Small intestine (tissue), 7 donors: ENCODE measurements at regions not wholly inside any gene's neighbourhood (a gene's known extent, or its start where the extent isn't known, plus 50 kb on each side); places are given as distances from the start of the nearest gene placed in this dataset.

Source experiments
- DNase-seq, 2 donors: peaks; one replicate each; pipeline versions ENCODE4 v3.0.0 to v3.0.0-alpha.2; 2013
- FAIRE-seq: peaks from 2 replicates; lab custom pipeline; 2012; peaks lifted over from hg19 to GRCh38; lab: Jason Lieb, UNC
- H3K27ac ChIP-seq, 3 donors: one replicate each; pipeline ENCODE4 v1.5.1; 2013; ENCODE audit warnings: low read length in 2 of 3, mild to moderate bottlenecking in 2 of 3, control low read depth in 1 of 3, inconsistent platforms in 1 of 3, low read depth in 1 of 3, moderate library complexity in 1 of 3
- H3K27me3 ChIP-seq, 3 donors: one replicate each; pipeline ENCODE4 v1.6.1; 2013; ENCODE audit warnings: low read length in 3 of 3, inconsistent platforms in 1 of 3; ENCODE audit not compliant: control insufficient read depth in 3 of 3, insufficient read depth in 3 of 3
- H3K36me3 ChIP-seq, 3 donors: one replicate each; pipeline ENCODE4 v1.6.1; 2013; ENCODE audit warnings: low read length in 3 of 3, inconsistent platforms in 1 of 3, low read depth in 1 of 3, mild to moderate bottlenecking in 1 of 3, moderate library complexity in 1 of 3; ENCODE audit not compliant: control insufficient read depth in 3 of 3, insufficient read depth in 2 of 3
- H3K4me1 ChIP-seq, 3 donors: one replicate each; pipeline ENCODE4 v1.6.1; 2013; ENCODE audit warnings: low read length in 2 of 3, inconsistent platforms in 1 of 3, low read depth in 1 of 3, mild to moderate bottlenecking in 1 of 3, moderate library complexity in 1 of 3; ENCODE audit not compliant: control insufficient read depth in 3 of 3, insufficient read depth in 2 of 3
- H3K4me3 ChIP-seq, 3 donors: one replicate each; pipeline ENCODE4 v1.5.1; 2013; ENCODE audit warnings: low read length in 3 of 3, control low read depth in 1 of 3, inconsistent platforms in 1 of 3, low read depth in 1 of 3, mild to moderate bottlenecking in 1 of 3, moderate library complexity in 1 of 3
- H3K9me3 ChIP-seq, 2 donors: one replicate each; pipeline ENCODE4 v1.6.1; 2013; ENCODE audit warnings: low read depth in 1 of 2, low read length in 1 of 2; ENCODE audit not compliant: control insufficient read depth in 2 of 2, insufficient read depth in 1 of 2
- WGBS, 3 donors: extraction: QIAGEN DNeasy Blood & Tissue Kit; methylation state at CpG; one replicate each; pipeline ENCODE4 v1.1.7; 2013; 5-methylcytosine and 5-hydroxymethylcytosine counted together
- donor health status: healthy with polysubstance abuse.
- donor health status: control.
- donor health status: control.
- donor health status: Bipolar disorder and iron deficiency.
- donor health status: healthy.

DNA sequence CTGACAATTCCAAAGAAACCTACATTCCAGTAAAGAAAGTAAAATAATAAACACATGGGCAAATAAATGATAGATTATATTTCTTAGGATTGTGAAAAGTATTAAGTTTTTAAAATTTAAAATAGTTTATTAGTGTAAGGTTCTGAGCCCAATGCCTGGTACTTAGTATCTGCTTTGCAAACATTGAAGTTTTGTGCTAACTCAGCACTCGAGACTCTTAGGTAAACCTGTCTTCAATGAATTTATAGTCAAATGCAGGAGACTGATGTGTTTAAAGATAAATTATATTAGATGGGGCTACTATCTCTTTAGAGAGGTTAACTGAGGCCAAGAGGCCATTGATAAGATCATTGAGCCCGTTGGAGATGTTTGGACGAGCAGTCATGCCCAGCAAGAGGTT, 138.3 kb upstream of the SALL1 start:
- DNase-seq (no peak), FAIRE-seq (no peak)
- 17 to 47% (median 27%) methylated on average over 3 of the region's 3 CpGs for WGBS, 3 donors
- Histone ChIP-seq H3K27me3 (no peaks in the 10 kb centered on the region), H3K36me3 (no peaks in the 10 kb centered on the region), H3K9me3 (peaks cover 0 to 2% of the 10 kb centered on the region in 2 donors), H3K27ac (no peak overlapping the region), H3K4me3 (no peak overlapping the region), H3K4me1 (no peaks in the 10 kb centered on the region)

DNA sequence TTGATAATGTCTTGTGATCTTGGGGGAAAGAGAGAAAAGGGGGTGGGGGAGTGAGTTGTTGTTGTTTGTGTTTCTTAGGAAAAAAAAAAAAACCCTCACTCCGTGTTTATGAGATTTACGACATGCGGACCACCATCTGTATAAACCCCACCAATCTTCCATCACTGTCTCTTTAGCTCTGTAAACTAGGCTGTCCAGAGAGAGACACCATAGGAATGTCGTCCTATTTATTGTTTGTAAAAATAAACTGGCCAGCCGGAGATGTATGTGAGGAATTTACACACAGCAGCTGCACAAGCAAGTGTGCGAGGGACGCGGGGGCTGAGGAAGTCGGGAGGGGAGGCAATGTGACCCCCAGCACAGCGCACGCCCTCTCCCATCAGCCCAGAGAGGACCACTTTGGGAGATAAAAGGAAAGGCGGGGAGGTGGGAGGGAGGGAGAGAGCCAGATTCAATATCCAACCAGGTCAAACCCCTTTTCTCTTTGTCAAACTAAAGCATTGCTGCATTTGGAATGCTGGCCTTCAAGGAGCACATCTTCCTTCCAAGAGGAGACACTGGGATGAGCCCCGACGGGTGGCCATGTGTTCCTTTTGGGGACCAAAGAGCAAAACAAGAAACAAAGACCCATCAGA, 136.2 kb upstream of the SALL1 start:
- Histone ChIP-seq H3K4me1 (no peaks in the 10 kb centered on the region), H3K27ac (no peak overlapping the region), H3K27me3 (no peaks in the 10 kb centered on the region), H3K4me3 (no peak overlapping the region), H3K36me3 (no peaks in the 10 kb centered on the region), H3K9me3 (no peaks in the 10 kb centered on the region)
- 50 to 76% (median 68%) methylated on average over 14 of the region's 14 CpGs for WGBS, 3 donors
- no peak for FAIRE-seq
- no peak for DNase-seq

- Histone ChIP-seq H3K36me3 (no peaks in the 10 kb centered on the region), H3K4me3 (no peak overlapping the region), H3K27me3 (no peaks in the 10 kb centered on the region), H3K9me3 (no peaks in the 10 kb centered on the region), H3K4me1 (no peaks in the 10 kb centered on the region), H3K27ac (no peak overlapping the region)
- 86 to 94% (median 90%) methylated on average over 5 of the region's 5 CpGs for WGBS, 3 donors
- DNase-seq (no peak), FAIRE-seq (no peak)
These were observed 135.2 kb upstream of the SALL1 start for GRCh38 chr16:51286272-51286671.

GRCh38 chr16:51276336-51276735, 125.3 kb upstream of the SALL1 start:
- H3K4me3 ChIP-seq = no peak overlapping the region
- WGBS, 3 donors = 44 to 76% (median 53%) methylated on average over 1 of the region's 1 CpG
- H3K27ac ChIP-seq = no peak overlapping the region
- no peaks in the 10 kb centered on the region for H3K27me3 ChIP-seq
- DNase-seq = no peak
- peaks cover 0 to 4% of the 10 kb centered on the region in 2 donors for H3K9me3 ChIP-seq
- H3K4me1 ChIP-seq = no peaks in the 10 kb centered on the region
- no peak for FAIRE-seq
- H3K36me3 ChIP-seq = no peaks in the 10 kb centered on the region

GRCh38 chr16:51272420-51272819, 121.3 kb upstream of the SALL1 start:
- Histone ChIP-seq H3K27me3 (no peaks in the 10 kb centered on the region), H3K4me3 (no peak overlapping the region), H3K9me3 (peaks cover 0 to 4% of the 10 kb centered on the region in 2 donors), H3K27ac (no peak overlapping the region), H3K36me3 (no peaks in the 10 kb centered on the region), H3K4me1 (no peaks in the 10 kb centered on the region)
- DNase-seq (no peak), FAIRE-seq (no peak)
- WGBS, 3 donors = 71 to 82% (median 73%) methylated on average over 4 of the region's 4 CpGs

GRCh38 chr16:51271156-51271701, 120.2 kb upstream of the SALL1 start:
- Histone ChIP-seq H3K4me3 (no peak overlapping the region), H3K36me3 (no peaks in the 10 kb centered on the region), H3K4me1 (no peaks in the 10 kb centered on the region), H3K9me3 (no peaks in the 10 kb centered on the region), H3K27ac (no peak overlapping the region), H3K27me3 (no peaks in the 10 kb centered on the region)
- FAIRE-seq (no peak), DNase-seq (no peak)
- 55 to 64% (median 59%) methylated on average over 5 of the region's 5 CpGs for WGBS, 3 donors

- no peaks in the 10 kb centered on the region for H3K4me1 ChIP-seq
- no peaks in the 10 kb centered on the region for H3K9me3 ChIP-seq
- no peaks in the 10 kb centered on the region for H3K36me3 ChIP-seq
- no peak overlapping the region for H3K4me3 ChIP-seq
- 32 to 38% (median 33%) methylated on average over 4 of the region's 4 CpGs for WGBS, 3 donors
- no peaks in the 10 kb centered on the region for H3K27me3 ChIP-seq
- no peak for FAIRE-seq
- no peak for DNase-seq
- H3K27ac ChIP-seq = no peak overlapping the region
These were observed 117.2 kb upstream of the SALL1 start for GRCh38 chr16:51268237-51268636.

- 61 to 80% (median 63%) methylated on average over 3 of the region's 3 CpGs for WGBS, 3 donors
- H3K27ac ChIP-seq = no peak overlapping the region
- H3K36me3 ChIP-seq = no peaks in the 10 kb centered on the region
- H3K4me1 ChIP-seq = no peaks in the 10 kb centered on the region
- FAIRE-seq = no peak
- no peaks in the 10 kb centered on the region for H3K27me3 ChIP-seq
- DNase-seq = no peak
- H3K4me3 ChIP-seq = no peak overlapping the region
- H3K9me3 ChIP-seq = no peaks in the 10 kb centered on the region
These were observed 116.6 kb upstream of the SALL1 start for GRCh38 chr16:51267681-51268080.

DNA sequence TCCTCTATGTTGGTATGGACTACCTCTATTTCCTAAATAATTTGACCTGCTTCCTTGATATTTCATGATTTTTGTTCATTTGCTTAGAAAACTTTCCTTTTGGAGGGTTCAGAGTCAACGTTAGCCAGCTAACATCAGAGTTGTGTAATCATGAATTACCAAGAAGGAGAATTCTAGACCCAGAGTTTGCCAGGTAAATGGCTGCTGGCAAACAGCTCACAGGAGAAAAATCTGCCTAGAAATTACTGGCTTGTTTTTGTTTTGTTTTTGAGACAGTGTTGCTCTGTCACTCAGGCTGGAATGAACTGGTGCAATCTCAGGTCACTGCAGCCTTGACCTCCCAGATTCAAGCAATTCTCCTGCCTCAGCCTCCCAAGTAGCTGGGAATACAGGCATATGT, 111.4 kb upstream of the SALL1 start:
- DNase-seq (no peak), FAIRE-seq (no peak)
- Histone ChIP-seq H3K4me1 (no peaks in the 10 kb centered on the region), H3K4me3 (no peak overlapping the region), H3K27ac (no peak overlapping the region), H3K27me3 (peaks cover 0 to 1% (median 0%) of the 10 kb centered on the region in 3 donors), H3K9me3 (no peaks in the 10 kb centered on the region), H3K36me3 (no peaks in the 10 kb centered on the region)
- WGBS, 3 donors = 64 to 83% (median 76%) methylated on average over 1 of the region's 1 CpG
